Lower leg skin (tissue), 3 donors: ENCODE measurements at regions not wholly inside any gene's neighbourhood (a gene's known extent, or its start where the extent isn't known, plus 50 kb on each side); places are given as distances from the start of the nearest gene placed in this dataset.

Source experiments
- CTCF ChIP-seq, 3 donors: fragments of 450-650 bp; IDR thresholded peaks; one replicate each; pipeline ENCODE4 v1.5.1; 2016; ENCODE audit warnings: antibody characterized with exemption in 3 of 3, mild to moderate bottlenecking in 3 of 3, moderate library complexity in 2 of 3
- POLR2A ChIP-seq, 2 donors: fragments of 450-650 bp; IDR thresholded peaks; one replicate each; pipeline ENCODE4 v1.6.1; 2016 to 2017; ENCODE audit warnings: antibody characterized with exemption in 2 of 2, mild to moderate bottlenecking in 1 of 2, moderate library complexity in 1 of 2

- no peak for TF ChIP-seq CTCF (IDR thresholded peaks at IDR 0.05)
- TF ChIP-seq POLR2A (IDR thresholded peaks at IDR 0.05), result no peak
Observed at GRCh38 chr12:59007620-59008019, 87.3 kb upstream of the LRIG3 start.
